ENCODE measurements at regions not wholly inside any gene's neighbourhood (a gene's known extent, or its start where the extent isn't known, plus 50 kb on each side); places are given as distances from the start of the nearest gene placed in this dataset.

GRCh38 chr2:222146488-222146887 is 152.3 kb downstream of the PAX3 start:
- DNase-seq = no peak

GRCh38 chr2:222142027-222142426 is 156.8 kb downstream of the PAX3 start:
- DNase-seq = no peak

- DNase-seq = no peak
Observed at GRCh38 chr2:222136106-222136630, 162.6 kb downstream of the PAX3 start.

GRCh38 chr2:222134654-222135053 is 164.1 kb downstream of the PAX3 start:
- no peak for DNase-seq

GRCh38 chr2:222133897-222134296 is 164.9 kb downstream of the PAX3 start:
- no peak for DNase-seq

- DNase-seq = no peak
Observed at GRCh38 chr2:222130855-222131254, 167.9 kb downstream of the PAX3 start.

GRCh38 chr2:222127660-222128059 is 171.1 kb downstream of the PAX3 start:
- no peak for DNase-seq

GRCh38 chr2:222120933-222121332 is 177.9 kb downstream of the PAX3 start:
- no peak for DNase-seq

- no peak for DNase-seq
Observed at GRCh38 chr2:222115296-222115695, 183.5 kb downstream of the PAX3 start.

GRCh38 chr2:222108957-222109585 is 189.7 kb downstream of the PAX3 start:
- DNase-seq = no peak

- DNase-seq = no peak
Observed at GRCh38 chr2:222108497-222108896, 190.3 kb downstream of the PAX3 start.

GRCh38 chr2:222105046-222105445 is 193.8 kb downstream of the PAX3 start:
- DNase-seq = no peak

- DNase-seq = no peak
Observed at GRCh38 chr2:222102575-222103349, 196.0 kb downstream of the PAX3 start.

GRCh38 chr2:222100704-222101699 is 197.8 kb downstream of the PAX3 start:
- DNase-seq = no peak

- no peak for DNase-seq
Observed at GRCh38 chr2:222088561-222088960, 210.2 kb downstream of the PAX3 start.

- no peak for DNase-seq
Observed at GRCh38 chr2:222087998-222088397, 210.8 kb downstream of the PAX3 start.

- no peak for DNase-seq
Observed at GRCh38 chr2:222082201-222082600, 216.6 kb downstream of the PAX3 start.

- no peak for DNase-seq
Observed at GRCh38 chr2:222080141-222080540, 218.7 kb downstream of the PAX3 start.

- DNase-seq = no peak
Observed at GRCh38 chr2:222076973-222077690, 221.7 kb downstream of the PAX3 start.

- no peak for DNase-seq
Observed at GRCh38 chr2:222074674-222075073, 224.1 kb downstream of the PAX3 start.

GRCh38 chr2:222071911-222072310 is 226.9 kb downstream of the PAX3 start:
- DNase-seq = no peak

GRCh38 chr2:222064286-222064685 is 234.5 kb downstream of the PAX3 start:
- no peak for DNase-seq
